GM12872 (cell line): ENCODE measurements at regions not wholly inside any gene's neighbourhood (a gene's known extent, or its start where the extent isn't known, plus 50 kb on each side); places are given as distances from the start of the nearest gene placed in this dataset.

Experiments used
- TF ChIP-seq, protein P1 (sequence below): IDR thresholded peaks from 3 replicates; pipeline ENCODE4 v1.5.1; 2011; ENCODE audit warnings: low read depth, mild to moderate bottlenecking, low read length, moderate library complexity; ENCODE audit not compliant: insufficient read depth

DNA sequence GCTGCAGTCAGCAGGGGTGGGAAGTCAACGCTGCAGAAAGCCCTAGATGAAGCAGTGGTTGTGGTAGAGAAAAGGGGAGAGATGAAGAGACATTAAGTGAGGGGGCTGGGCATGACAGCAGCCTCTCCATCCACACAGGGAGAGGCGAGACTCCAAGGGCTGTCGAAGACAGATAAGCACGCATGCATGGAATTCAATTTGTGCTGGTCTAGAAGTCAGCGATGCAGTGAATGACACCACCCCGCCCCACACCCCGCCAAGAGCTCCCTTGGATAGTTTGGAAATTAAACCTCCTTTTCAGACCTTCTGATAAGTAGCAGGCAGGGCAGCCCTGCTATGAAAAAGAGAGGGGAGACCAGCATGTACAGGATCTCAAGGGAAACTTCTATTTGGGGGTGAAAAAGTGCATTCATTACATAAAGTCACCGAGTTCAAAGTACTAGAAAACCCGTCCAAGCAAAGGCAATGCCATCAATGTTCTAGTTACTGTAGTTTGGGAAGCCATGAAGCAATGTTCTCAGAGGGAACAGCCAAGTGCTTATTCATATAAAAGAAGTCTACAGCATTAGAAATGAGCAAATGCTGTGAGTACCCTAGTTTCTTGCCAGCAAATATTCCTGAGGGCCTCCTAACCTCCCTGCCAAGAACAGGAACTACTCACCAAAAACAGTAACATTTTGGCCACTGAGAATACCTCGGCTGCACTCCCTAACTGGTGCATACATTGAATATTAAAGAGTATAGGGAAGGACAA is 152.3 kb upstream of the ANXA10 start:
- TF ChIP-seq, protein P1, sequence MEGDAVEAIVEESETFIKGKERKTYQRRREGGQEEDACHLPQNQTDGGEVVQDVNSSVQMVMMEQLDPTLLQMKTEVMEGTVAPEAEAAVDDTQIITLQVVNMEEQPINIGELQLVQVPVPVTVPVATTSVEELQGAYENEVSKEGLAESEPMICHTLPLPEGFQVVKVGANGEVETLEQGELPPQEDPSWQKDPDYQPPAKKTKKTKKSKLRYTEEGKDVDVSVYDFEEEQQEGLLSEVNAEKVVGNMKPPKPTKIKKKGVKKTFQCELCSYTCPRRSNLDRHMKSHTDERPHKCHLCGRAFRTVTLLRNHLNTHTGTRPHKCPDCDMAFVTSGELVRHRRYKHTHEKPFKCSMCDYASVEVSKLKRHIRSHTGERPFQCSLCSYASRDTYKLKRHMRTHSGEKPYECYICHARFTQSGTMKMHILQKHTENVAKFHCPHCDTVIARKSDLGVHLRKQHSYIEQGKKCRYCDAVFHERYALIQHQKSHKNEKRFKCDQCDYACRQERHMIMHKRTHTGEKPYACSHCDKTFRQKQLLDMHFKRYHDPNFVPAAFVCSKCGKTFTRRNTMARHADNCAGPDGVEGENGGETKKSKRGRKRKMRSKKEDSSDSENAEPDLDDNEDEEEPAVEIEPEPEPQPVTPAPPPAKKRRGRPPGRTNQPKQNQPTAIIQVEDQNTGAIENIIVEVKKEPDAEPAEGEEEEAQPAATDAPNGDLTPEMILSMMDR, result no peak

- TF ChIP-seq, protein P1, result no peak
Measured at GRCh38 chr4:167943872-167944505, 148.3 kb upstream of the ANXA10 start.

DNA sequence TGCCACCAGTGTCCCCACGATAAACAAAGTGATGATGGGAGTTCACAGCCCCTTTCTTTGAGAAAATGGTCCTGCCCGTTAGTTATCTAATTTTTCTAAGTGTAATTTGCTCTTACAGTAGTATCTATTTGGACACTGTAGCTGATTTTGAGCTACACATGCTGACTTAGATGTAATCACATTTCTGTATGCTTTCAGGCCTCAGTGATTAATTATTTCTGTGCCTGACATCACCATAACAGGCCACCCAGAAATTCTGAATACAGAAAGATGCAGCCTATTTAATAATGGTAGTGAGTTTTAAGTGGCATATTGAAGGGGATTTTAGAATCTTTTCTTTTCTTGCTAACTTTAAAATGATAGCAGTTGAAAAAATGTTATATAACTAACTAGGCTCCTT is 147.6 kb upstream of the ANXA10 start:
- TF ChIP-seq, protein P1, result no peak

DNA sequence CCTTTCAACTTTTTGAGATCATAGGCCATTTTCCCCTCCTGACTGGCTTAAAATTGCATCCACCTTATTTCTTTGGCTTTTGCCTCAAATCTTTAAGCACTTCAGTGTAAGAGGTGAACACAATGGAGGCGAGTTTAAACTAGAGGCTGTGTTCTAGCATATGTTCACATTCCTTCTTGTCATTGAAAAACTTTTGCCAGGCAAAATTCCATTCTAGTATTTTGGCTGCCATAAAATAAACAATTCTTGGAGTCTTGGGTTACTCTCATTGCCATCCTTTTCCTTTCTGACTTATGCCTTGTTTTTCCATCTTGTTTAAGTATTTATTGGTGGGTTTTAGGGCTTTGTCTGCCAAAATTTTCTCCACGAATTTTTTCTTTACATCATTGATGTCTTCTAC is 137.3 kb upstream of the ANXA10 start:
- TF ChIP-seq, protein P1, result no peak

GRCh38 chr4:167956676-167957075 is 135.7 kb upstream of the ANXA10 start:
- TF ChIP-seq, protein P1, result no peak

DNA sequence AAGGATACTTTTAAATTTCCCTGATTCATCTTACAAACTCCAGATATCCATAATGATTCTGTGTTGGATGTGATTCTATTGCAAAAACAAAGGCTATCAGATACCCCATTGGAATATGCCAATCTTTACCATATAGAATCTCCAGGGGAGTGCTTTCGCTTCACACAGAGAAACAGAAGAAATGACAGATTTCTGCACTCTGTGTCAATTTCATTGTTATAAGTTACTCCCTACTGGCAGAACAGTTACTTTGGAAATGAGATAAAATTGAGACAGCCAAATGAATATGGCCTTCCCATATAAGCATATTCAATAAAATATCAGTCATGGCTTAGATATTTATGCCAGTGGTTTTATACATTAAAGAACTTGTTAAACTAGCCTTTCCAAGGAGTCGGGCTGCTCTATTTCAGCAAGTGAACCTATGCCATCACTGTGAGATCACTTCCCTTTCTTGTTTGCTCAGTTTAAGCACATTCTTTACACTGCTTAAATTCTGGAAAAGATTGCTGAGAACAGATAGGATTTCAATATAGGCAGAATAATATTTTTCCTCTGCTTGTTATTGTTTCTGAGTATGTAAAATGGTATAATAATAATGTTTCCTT is 127.5 kb upstream of the ANXA10 start:
- TF ChIP-seq, protein P1, result no peak

DNA sequence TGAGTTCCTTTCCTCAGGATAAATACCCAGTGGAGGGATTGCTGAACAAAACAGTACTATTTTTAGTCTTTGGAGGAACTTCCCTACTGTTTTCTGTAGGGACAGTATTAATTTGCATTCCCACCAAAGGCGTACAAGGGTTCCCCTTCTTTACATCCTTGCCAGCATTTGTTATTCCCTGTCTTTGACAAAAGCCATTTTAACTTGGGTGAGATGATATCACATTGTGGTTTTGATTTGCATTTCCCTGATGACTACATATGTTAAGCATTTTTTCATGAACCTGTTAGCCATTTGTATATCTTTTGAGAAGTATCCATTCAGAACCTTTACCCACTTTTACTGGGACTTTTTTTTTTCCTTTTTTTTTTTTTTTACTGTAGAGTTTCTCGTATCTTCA is 126.2 kb upstream of the ANXA10 start:
- TF ChIP-seq, protein P1, result no peak
